NCI-H446 treated with DMSO at 0.1 percent for 48 hours (cell line): ENCODE measurements at regions not wholly inside any gene's neighbourhood (a gene's known extent, or its start where the extent isn't known, plus 50 kb on each side); places are given as distances from the start of the nearest gene placed in this dataset.
"Not testable (repeated sequence)": the region's sequence is repeated elsewhere in the genome, so short reads cannot be mapped to it uniquely, and the experiment has no call there.

ENCODE experiments used
- DNase-seq: peaks from one replicate; lab custom pipeline; 2025; lab: John Stamatoyannopoulos, UW

DNA sequence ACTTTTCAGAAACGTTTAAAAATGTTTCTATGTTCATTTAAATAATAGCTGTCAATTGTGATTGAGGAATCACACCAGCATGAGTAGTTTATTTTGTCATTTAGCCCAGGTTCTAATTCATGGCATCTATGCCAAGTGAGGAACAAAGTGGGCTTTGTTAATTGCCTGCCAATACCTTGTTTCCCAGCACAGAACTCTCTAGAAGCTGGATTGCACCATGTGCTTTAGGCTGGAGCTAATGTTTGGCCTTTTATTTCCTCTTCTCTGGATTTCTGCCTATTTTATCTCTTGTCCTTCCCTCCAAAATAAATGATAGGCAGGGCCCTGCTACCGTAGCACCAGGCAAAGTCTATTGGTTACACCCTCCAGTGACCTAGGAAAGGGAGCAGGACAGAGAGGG, 109.9 kb upstream of the ITGB1 start:
- no peak for DNase-seq

DNA sequence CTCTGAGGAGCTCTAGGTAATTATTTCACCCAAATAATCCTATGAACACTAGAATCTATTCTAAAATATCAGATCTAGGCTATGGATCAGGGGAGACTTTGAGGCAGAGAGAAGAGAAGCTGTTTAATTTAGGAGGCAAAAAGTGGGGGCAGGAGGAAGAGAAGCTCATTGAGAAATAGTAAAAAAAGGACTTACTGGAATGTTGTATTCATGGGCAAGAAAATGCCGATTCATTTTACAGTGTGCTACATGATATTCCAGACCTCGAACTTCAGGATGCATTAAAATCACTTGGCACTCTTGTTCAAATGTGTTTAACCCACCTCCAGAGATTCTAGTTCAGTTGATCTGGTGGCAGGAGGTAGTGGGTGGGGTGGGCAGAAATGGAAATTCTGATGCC, 109.5 kb upstream of the ITGB1 start:
- no peak for DNase-seq

DNA sequence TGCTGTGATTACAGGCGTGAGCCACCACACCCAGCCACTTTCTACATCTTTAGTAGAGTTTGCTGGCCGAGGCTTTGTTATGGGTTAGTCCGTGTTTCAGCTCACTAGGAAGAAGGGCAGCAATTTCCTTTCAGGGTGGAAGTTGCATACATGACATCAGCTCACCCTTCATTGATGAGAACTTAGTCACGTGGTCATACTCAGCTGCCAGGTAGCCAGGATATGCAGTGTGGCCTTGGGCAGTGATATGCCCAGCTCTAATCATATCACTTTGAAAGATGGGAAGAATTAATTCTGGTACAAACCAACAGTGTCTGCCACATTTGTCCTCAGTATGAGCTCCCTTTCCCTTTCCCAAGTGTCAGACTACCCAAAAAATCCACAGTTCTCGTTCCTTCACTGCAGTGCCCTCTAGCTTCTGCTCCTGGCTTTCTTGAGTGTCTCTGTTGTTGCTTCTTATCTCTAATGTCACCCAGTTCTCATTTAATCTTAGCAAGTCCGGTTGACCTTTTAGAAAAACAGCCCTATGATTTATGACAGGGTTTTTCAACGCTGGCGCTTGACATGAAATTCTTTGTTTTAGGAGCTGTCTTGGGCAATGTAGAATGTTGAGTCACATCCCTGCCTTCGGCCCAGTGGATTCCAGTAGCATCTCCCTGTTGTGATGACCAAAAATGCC, 108.7 kb upstream of the ITGB1 start:
- no peak for DNase-seq

DNA sequence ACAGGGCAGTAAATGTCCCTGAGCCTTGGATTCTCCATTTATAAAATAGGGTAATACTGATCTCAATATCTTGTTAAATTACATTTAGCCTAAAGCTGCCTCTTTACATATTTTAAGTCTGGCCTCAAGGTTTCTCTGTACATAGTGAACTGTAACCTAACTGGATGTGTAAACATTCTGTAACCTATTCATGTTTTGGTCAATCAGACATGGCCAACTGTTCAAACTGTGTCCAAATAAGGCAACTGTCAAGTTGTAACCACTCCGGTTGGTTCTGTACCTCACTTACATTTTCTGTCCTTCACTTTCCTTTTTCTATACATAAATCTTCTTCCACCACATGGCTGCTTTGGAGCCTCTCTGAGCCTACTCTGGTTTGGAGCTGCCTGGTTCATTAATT, 107.1 kb upstream of the ITGB1 start:
- DNase-seq = no peak

DNA sequence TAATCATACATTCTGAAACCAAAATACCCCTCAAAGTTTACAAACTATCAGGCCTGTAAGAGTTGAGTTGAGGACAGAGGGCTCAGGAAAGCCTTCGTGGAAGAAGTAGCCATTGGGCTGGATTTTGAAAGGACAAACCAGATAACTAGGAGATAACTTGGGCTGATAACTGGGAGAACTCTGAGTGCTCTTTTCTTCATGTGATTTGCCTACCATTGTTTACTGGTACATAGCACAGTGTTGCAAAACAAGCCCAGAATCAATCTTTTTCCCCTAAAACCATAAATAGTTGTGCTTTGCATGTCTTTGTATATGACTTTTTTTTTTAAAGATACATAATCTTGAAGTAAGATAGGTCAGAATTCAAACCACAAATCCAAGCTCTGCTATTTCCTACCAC, 106.7 kb upstream of the ITGB1 start:
- DNase-seq = no peak

DNA sequence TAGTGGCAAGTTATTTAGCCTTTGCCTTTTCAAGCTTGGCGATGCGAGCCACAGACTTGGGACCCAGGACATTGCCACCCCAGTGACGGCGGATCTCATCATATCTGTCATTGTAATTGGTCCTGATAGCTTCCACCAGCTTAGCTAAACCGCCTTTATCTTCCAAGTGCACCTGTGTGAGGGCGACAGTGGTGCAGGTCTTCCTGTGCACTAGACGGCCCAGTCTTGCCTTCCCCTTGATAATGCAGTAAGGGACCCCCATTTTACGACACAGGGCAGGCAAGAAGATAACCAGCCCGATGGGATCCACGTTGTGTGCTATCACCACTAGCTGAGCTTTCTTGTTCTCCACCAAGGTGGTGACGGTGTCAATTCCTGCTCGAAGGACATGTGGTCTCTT, 99.6 kb upstream of the ITGB1 start:
- DNase-seq = no peak

DNA sequence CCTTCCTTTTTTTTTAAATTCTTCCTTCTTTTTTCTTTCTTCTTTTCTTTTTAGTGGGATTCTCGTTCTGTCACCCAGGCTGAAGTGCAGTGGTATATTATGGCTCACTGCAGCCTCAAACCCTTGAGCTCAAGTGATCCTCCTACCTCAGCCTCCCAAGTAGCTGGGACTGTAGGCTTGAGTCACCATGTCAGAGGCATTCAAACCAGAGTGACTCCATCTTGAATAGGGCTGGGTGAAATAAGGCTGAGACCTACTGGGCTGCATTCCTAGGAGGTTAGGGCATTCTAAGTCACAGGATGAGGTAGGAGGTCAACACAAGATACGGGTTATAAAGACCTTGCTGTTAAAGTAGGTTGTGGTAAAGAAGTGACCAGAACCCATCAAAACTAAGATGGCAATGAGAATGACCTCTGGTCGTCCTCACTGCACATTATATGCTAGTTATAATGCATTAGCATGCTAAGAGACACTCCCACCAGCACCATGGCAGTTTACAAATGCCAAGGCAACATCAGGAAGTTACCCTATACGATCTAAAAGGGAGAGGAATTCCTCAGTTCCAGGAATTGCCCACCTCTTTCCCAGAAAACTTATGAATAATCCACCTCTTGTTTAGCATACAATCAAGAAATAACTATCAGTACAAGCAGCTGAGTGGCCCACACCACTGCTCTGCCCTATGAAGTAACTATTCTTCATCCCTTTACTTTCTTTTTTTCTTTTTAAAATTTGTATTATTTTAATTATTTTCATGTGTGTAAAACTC, 99.0 kb upstream of the ITGB1 start:
- DNase-seq = no peak

DNA sequence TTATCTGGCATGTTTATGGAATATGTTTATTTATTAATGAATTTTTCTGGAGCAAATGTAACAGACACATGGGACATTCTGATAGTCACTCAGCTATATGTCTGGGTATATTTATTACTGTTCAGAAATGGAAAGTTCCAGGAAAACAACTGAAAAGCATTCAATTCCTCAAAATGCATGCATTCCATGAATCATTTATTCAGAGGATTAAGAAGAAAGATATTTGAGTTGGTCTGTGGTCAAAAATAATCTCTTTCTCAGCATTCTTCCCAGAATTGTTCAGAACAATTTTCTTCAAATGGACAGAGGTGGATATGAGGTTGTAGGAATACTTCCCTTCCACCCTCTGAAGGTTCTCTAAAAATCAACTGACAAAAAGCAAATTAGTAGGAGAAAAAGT, 97.6 kb upstream of the ITGB1 start:
- no peak for DNase-seq

DNA sequence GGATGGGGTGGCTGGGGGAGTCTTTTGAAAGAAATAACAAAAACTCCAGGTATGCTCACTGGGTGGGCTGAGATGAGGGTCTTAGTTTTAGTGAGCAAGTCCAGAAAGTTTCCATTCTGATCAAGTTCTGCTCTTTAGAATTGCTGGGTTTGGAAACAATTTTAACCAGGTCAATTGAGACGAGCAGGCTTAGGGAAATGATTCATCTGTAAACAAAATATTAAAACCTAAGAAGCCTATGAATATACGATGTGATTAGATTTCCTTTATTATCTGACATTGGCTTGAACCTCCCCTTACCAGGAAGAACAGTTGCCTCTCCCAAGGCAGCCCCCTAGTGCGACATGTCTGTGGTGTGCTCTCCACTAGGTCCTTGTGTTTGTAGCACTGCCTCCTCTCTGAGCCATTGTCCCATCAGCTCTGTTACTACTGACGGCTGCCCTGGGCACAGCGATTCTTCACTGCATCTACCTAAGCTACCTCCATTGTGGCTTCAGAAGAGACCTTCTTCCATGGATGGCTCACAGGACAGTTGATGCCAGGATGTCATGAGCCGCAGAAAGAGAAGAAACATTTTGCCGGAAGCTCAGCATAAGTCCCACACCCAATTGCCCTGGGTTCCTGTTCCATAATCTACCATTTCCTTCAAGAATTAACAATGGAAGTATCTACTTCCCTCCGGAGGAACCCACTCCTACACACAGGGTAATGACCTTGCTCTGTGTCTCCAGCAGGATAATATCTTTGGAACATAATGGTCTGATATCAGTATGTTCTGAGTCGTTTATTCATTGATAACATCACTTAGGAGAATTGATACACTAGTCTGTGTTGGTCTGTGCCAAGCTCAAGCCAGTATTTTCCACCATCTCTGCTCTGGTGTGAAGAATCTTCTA, 95.1 kb upstream of the ITGB1 start:
- DNase-seq = no peak

DNA sequence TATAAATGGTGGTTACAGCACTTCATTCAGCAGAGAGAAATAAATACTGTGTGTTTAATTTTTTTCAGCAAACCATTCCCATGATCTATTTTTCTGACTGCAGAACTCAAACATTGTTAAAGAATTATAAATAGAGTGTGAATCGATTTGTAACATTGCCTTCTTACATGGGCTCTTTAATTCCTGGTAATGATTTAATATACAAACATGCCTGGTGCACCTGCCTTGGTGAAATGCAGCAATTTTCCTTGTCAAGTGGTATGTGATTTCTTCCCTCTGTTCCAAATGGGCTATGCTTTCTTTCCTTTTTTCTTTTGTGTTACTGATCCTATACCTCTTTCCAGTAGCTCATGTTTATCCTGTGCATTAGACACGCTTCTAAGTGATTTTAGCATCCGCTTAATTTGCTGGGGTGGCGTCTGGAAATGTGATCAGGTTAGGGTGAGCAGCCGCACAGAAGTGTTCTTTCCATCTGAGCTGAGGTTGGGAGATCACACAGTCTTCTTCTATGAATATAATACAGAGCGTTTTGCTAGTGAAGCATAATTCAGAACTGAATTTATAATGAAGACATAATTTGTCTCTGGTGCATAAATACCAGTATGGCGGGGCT, 94.3 kb upstream of the ITGB1 start:
- no peak for DNase-seq

DNA sequence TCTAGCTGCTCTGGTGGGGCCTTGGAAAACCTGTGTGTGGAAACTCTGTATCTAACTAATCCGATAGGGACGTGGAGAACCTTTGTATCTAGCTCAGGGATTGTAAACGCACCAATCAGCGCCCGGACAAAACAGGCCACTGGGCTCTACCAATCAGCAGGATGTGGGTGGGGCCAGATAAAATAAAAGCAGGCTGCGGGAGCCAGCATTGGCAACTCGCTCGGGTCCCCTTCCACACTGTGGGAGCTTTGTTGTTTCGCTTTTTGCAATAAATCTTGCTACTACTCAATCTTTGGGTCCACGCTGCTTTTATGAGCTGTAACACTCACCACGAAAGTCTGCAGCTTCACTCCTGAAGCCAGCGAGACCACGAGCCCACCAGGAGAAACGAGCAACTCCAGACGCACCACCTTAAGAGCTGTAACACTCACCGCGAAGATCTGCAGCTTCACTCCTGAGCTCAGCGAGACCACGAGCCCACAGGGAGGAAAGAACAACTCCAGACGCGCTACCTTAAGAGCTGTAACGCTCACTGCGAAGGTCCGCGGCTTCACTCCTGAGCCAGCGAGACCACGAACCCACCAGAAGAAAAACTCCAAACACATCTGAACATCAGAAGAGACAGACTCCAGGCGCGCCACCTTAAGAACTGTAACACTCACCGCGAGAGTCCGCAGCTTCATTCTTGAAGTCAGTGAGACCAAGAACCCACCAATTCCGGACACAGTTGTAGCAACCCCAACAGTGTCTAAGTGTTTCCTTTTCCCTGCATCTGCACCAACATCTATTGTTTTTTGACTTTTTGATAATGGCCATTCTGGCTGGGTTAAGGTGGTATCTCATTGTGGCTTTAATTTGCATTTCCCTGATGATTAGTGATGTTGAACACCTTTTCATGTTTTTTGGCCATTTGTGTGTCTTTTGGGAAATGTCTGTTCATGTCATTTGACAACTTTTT, 92.2 kb upstream of the ITGB1 start:
- not testable (repeated sequence) for DNase-seq

DNA sequence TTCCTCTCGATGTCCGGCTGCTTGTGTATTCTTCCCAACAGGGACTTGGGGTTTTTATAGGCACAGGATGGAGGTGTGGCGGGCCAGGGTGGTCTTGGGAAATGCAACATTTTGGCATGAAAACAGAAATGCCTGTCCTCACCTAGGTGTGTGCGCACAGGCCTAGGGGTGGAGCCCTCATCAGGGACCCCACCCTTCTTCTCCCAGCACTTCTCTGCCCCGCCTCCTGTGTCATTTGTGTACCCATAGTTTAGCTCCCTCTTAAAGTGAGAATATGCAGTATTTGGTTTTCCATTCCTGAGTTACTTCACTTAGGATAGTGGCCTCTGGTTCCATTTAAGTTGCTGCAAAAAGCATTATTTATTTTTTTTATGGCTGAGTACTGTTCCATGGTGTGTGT, 90.2 kb upstream of the ITGB1 start:
- no peak for DNase-seq

DNA sequence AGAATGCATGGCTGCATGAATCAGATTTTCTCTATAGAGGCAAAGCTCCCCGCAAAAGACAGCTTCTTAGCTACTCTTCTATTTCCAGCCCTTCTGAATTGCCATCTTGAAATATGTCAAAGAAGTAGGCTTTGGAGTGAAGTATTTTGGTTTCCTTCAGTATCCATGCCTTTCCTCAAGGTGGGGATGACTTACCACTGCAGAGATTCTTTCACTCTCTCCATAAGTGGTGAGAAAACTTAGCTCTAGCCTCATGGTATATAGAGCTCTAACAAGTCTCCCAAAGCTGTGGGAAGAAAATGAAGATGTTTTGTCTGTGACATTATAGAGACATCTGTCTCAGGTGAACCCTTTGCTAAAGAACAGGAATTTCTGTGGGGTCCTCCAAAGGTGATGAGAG, 89.6 kb upstream of the ITGB1 start:
- no peak for DNase-seq

DNA sequence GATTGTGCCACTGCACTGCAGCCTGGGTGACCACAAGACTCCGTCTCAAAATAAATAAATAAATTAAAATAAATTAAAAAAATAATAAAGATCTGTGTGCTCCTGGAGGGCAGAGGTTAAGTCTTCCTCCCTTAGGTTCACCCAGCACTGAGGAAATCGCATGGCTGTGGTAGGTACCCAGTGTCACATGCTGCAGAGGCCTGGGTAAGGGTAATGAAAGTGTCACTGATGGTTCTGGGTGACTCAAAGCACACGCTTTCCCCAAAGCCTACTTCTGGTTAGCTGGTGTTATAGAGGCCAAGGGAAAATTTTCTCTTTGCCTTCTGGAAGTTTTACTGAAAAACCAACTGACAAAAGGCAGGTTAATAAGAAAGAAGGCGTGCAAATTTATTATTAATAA, 88.8 kb upstream of the ITGB1 start:
- no peak for DNase-seq

DNA sequence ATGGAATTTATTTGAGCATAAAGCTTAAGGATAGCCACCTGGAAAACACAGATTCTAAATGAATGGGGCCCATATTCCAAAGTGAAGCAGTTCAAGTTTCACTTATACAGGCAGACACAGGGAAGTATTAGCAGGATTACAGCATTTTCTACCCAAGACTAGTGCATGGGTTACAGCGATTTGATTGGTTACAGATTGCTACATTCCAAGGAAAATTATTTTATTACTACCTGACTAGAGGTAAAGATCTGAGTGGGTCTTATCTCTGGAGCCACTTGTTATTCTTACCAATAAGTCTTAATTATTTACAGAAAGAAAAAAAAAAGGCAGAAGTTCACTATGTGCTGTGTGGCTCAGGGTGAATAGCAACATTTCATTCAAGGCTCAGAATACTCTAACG, 87.4 kb upstream of the ITGB1 start:
- no peak for DNase-seq

DNA sequence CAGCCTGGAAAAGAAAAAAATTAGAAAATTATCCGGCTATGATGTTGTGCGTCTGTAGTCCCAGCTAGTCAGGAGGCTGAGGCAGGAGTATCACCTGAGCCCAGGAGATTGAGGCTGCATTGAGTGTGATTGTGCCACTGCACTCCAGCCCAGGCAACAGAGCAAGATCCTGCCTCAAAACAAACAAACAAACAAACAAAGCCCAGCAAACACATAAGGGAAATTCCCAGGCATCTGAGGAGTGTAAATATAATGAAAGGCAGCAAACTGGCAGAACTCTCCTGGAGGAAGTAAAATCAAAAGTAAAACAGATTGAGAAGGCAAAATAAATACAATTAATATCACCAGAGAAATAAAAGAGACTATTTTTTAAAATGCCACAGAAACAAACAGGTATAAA, 84.5 kb upstream of the ITGB1 start:
- no peak for DNase-seq

DNA sequence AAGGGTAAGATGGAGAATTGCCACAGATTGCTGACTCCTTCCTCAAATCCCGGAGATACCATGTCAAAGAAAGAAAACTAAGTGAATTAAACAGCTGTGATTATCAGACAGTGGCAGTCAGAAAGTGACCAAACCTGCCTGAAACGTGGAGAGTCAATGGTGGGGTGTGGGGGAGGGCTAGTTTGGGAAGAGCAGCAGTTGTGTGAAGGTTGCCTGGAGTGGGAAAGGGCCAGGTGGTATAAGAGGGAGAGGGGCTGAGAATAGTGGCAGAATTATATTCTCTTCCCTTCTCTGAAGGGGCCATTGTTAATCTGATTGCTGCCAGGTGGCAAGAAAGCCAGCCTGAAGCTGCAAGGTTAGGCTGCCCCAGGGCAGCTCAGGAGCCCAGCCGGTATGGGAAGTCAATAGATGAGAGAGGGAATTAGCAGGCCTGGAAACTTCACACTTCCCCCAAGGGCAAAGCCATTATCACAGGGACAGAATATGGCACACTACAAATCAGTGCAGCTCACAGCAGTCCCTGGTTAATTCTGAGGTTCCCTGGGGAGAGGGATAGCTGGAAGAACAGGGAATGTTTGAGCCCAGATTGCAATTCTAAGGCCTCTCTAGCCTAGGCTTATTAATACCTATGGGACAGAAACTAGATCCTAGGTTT, 83.9 kb upstream of the ITGB1 start:
- DNase-seq = no peak

DNA sequence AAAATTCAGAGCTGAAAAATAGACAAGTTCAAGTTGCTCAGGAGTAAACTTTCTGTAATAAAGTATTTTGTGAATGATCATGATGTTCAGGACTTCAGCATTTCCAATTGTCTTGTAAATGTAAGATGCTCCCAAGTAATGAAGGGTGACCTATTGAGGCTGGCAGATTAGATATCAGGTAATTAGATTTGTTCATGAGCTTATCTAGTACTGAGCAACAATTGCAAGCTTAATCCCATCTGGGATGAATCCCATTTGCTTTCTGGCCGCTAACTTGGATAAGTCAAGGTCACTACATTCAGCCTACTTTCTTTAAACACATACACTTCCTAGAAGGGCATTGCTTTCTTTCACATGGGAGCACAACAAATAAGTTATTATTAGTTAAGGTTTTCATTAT, 82.4 kb upstream of the ITGB1 start:
- DNase-seq = no peak

DNA sequence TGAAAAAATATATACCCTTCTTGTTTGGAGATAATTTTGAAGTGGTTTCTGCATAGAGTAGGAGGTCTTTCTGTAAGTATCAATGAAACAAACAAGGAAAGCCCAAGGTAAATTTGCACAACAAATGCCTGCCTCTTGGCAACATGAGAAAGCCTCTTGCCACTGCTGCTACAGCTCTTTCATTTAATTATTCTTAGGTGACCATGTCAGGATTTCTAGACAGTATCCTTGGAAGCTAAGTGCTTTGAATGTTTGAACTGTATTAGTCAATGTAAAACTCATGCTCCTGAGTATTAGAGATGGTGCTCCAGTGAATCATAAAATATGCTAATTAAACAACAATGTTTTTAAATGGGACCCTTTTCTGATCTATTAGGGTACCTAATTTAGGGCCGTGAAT, 81.2 kb upstream of the ITGB1 start:
- no peak for DNase-seq

DNA sequence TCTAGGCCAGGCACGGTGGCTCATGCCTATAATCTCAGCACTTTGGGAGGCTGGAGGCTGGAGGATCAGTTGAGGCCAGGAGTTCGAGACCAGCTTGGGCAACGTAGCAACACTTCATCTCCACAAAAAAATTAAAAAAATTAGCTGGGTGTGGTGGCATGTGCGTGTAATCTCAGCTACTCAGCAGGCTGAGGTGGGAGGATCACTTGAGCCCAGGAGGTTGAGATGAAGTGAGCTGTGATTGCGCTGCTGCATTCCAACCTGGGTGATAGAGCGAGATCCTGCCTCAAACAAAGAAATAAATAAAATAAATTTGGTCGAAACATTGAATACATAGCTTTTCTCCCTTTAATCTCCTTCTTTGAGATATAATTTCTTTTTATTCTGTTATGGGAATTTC, 80.6 kb upstream of the ITGB1 start:
- DNase-seq = no peak

DNA sequence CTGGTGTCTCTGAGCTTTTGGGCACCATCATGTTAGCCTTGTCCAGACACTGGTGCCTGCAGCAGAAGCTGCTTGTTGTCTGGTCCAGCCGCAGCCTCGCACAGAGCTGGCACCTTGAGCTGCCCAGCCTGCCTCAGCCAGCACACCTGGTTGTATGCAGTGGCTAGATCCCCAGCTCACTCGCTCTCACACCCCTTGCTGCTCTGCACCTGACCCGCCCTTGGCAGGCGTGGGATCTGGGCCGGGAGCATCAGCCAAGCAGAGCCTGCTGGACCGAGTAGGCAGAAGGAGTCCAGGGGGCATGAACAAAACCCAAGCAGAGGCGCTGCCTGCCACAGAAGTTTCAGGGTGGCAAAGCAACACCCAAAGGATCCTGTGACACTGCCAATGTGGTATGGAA, 79.7 kb upstream of the ITGB1 start:
- DNase-seq = no peak
